ENCODE measurements at regions not wholly inside any gene's neighbourhood (a gene's known extent, or its start where the extent isn't known, plus 50 kb on each side); places are given as distances from the start of the nearest gene placed in this dataset.

- H3K36me3 ChIP-seq (ENCODE audit: control insufficient read depth in 2 of 2, extremely low read depth in 1 of 2, insufficient read depth in 2 of 2, low read length in 2 of 2) = no peaks in the 10 kb centered on the region
- H3K79me2 ChIP-seq (ENCODE audit: control insufficient read depth, insufficient read depth, low read length) = no peaks in the 10 kb centered on the region
- H2AFZ ChIP-seq (ENCODE audit: control insufficient read depth, low read length) = no peak overlapping the region
- no peaks in the 10 kb centered on the region for H4K20me1 ChIP-seq (ENCODE audit: control insufficient read depth, extremely low read depth, insufficient read depth, low read length)
- dilution Hi-C loops (cut with MboI; ENCODE audit: extremely low pct_ligation_motif_present, low sequenced_read_pairs) = no loop called here
- no peaks in the 10 kb centered on the region for H3K9me3 ChIP-seq (ENCODE audit: control insufficient read depth, low read depth, low read length)
- no peak overlapping the region for H3K4me2 ChIP-seq (ENCODE audit: control insufficient read depth, extremely low read depth, insufficient read depth, low read depth, low read length)
- H3K27ac ChIP-seq (ENCODE audit: control insufficient read depth, insufficient read depth, low read length) = no peak overlapping the region
- DNase-seq (ENCODE audit: low read depth, low spot score) (no peak), FAIRE-seq (no peak)
- no peak overlapping the region for H3K4me3 ChIP-seq (ENCODE audit: control insufficient read depth in 2 of 3, extremely low read depth in 1 of 3, insufficient read depth in 2 of 3, low read depth in 1 of 3, low read length in 3 of 3)
- TF ChIP-seq EZH2 (IDR thresholded peaks at IDR 0.05; ENCODE audit: low read length) (no peak), CTCF (optimal IDR thresholded peaks at IDR 0.05 in 1 of 3, IDR thresholded peaks at IDR 0.05 in 1 of 3, conservative IDR thresholded peaks at IDR 0.05 in 1 of 3; ENCODE audit: extremely low read depth in 1 of 3, insufficient read depth in 2 of 3, low read length in 3 of 3) (no peak)
- no peak overlapping the region for H3K9ac ChIP-seq (ENCODE audit: control insufficient read depth, extremely low read depth, insufficient read depth, low read length)
- H3K9me1 ChIP-seq (ENCODE audit: control insufficient read depth, extremely low read depth, insufficient read depth, low read length) = no peaks in the 10 kb centered on the region
- no peaks in the 10 kb centered on the region for H3K27me3 ChIP-seq (ENCODE audit: control insufficient read depth, extremely low read depth, insufficient read depth, low read length)
- H3K4me1 ChIP-seq (ENCODE audit: control insufficient read depth, extremely low read depth, insufficient read depth, low read length) = no peaks in the 10 kb centered on the region
These were observed 87.6 kb downstream of the SKIDA1 start for GRCh38 chr10:21437770-21438382.

GRCh38 chr10:21432266-21432665 lies 93.2 kb downstream of the SKIDA1 start:
- Histone ChIP-seq H4K20me1 (ENCODE audit: control insufficient read depth, extremely low read depth, insufficient read depth, low read length) (no peaks in the 10 kb centered on the region), H3K9me3 (ENCODE audit: control insufficient read depth, low read depth, low read length) (no peaks in the 10 kb centered on the region), H3K36me3 (ENCODE audit: control insufficient read depth in 2 of 2, extremely low read depth in 1 of 2, insufficient read depth in 2 of 2, low read length in 2 of 2) (no peaks in the 10 kb centered on the region), H3K9ac (ENCODE audit: control insufficient read depth, extremely low read depth, insufficient read depth, low read length) (no peak overlapping the region), H3K4me2 (ENCODE audit: control insufficient read depth, extremely low read depth, insufficient read depth, low read depth, low read length) (no peak overlapping the region), H3K79me2 (ENCODE audit: control insufficient read depth, insufficient read depth, low read length) (no peaks in the 10 kb centered on the region), H3K4me1 (ENCODE audit: control insufficient read depth, extremely low read depth, insufficient read depth, low read length) (peaks cover 3% of the 10 kb centered on the region), H3K27me3 (ENCODE audit: control insufficient read depth, extremely low read depth, insufficient read depth, low read length) (no peaks in the 10 kb centered on the region), H3K4me3 (ENCODE audit: control insufficient read depth in 2 of 3, extremely low read depth in 1 of 3, insufficient read depth in 2 of 3, low read depth in 1 of 3, low read length in 3 of 3) (no peak overlapping the region), H3K9me1 (ENCODE audit: control insufficient read depth, extremely low read depth, insufficient read depth, low read length) (no peaks in the 10 kb centered on the region), H3K27ac (ENCODE audit: control insufficient read depth, insufficient read depth, low read length) (no peak overlapping the region), H2AFZ (ENCODE audit: control insufficient read depth, low read length) (no peak overlapping the region)
- no peak for DNase-seq (ENCODE audit: low read depth, low spot score)
- dilution Hi-C loops (cut with MboI; ENCODE audit: extremely low pct_ligation_motif_present, low sequenced_read_pairs) = no loop called here
- no peak for FAIRE-seq
- no peak for TF ChIP-seq CTCF (optimal IDR thresholded peaks at IDR 0.05 in 1 of 3, IDR thresholded peaks at IDR 0.05 in 1 of 3, conservative IDR thresholded peaks at IDR 0.05 in 1 of 3; ENCODE audit: extremely low read depth in 1 of 3, insufficient read depth in 2 of 3, low read length in 3 of 3)
- TF ChIP-seq EZH2 (IDR thresholded peaks at IDR 0.05; ENCODE audit: low read length) = no peak

Data from keratinocyte (primary cell).